VCaP (cell line): ENCODE measurements at regions not wholly inside any gene's neighbourhood (a gene's known extent, or its start where the extent isn't known, plus 50 kb on each side); places are given as distances from the start of the nearest gene placed in this dataset.

Experiments
- H3K27ac ChIP-seq: fragments of 450-650 bp; 2 replicates; pipeline ENCODE4 v1.5.1; 2017
- CTCF ChIP-seq: fragments of 450-650 bp; conservative IDR thresholded peaks from 2 replicates; pipeline ENCODE4 v1.5.1; 2017; ENCODE audit warnings: mild to moderate bottlenecking, moderate library complexity

DNA sequence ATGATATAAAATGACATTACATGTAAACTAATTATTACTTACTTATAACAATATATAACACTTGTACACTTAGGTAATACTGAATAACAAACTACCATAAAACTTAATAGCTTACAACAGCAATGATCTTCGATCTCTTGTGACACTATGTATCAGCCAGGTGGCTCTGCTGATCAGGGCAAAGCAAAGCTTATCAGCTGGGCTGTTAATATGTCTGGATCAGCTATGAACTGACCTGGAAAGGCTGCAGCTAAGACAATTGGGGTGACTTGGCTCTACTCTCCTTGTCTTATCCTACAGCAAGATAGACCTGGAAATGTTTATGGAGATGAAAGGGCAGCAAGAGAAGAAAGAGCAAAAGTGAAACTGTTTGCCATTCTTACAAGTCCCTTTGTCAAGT, 511.3 kb downstream of the TLR4 start:
- 0 out of 2 replicates have a peak, but pooled peaks have one; percentile 13 for TF ChIP-seq CTCF
- H3K27ac ChIP-seq, result no peak overlapping the region

DNA sequence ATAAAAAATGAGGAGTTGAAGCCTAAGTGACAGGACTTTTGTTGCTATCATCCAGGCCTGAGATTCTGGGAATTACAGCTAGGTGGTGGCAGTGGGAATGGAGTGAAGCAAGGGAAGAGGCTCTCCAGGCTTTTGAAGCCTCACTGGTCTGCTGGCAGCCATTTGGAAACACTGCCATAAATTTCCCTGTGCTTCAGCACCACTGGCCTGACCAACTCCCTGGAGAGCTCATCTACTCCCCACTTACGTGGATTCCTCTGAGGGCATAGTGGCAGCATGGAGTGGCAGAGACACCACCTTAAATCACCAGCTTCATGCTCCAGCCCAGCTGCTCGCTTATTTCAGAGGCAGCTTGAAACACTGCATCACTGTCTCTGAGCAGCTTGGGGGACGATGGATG, 518.2 kb downstream of the TLR4 start:
- H3K27ac ChIP-seq, result no peak overlapping the region

DNA sequence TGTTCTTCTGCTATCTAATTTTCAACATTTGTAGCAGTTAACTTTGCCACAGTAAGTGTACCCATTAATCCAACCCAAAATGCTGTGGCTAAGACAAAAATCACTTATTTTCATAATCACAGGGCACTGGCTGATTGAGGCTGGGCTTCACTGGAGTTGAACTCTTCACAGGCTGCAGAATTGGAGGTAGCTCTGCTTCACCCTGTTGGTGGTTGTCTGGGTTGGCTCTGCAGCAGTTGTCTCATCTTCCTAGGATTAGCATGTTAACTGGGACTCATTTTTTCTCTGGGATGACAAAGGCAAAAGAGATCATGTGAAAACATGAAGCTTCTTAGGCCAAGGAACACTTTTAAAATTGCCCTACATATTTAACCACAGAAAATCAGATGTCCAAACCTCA, 518.9 kb downstream of the TLR4 start:
- H3K27ac ChIP-seq, result no peak overlapping the region

More for the DNA sequence above, 518.2 kb downstream of the TLR4 start:
- peak; percentile 49; the same call in 1 of the 2 replicates for TF ChIP-seq CTCF

DNA sequence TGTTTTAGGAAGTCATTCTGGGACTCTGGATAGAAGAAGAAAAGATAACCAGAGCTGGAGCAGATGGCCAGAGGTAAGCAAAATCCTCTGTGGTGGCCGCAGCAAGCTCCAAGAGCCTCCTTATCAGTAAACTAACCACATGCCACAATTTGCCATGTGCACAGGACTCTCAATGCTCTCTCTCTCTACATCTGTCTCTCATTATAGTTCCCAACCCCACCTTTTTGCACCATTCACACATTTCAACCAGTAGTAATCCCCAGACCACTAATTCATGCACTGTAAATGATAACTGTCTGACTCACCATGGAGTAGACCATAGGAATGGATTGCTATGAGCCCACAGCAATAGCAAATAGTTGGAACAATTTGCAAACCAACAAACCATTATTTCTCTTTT, 526.1 kb downstream of the TLR4 start:
- H3K27ac ChIP-seq, result no peak overlapping the region
- no peak for TF ChIP-seq CTCF

More for the DNA sequence above, 518.9 kb downstream of the TLR4 start:
- TF ChIP-seq CTCF, result no peak

DNA sequence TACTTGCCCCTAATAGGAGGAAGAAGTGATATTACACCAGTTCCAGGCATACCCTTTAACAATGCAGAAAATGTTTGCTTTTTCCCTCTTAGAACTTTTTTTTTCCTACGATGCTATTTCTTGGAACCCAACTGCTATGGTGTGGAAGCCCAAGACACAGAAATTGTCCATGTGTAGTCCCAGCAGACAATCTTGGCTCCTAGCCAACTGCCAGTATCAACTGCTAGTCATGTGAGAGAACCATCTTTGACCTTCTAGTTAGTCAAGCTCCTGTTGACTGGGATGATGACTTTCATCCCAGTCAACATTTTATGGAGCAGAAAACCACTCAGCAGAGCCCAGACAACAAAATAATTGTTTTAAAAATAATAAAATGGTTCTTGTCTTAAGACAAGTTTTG, 532.4 kb downstream of the TLR4 start:
- no peak overlapping the region for H3K27ac ChIP-seq
- TF ChIP-seq CTCF, result no peak

GRCh38 chr9:118238139-118238538, 533.9 kb downstream of the TLR4 start:
- no peak overlapping the region for H3K27ac ChIP-seq
- TF ChIP-seq CTCF, result no peak

- TF ChIP-seq CTCF, result no peak
Measured at GRCh38 chr9:118252027-118252426, 547.8 kb downstream of the TLR4 start.

DNA sequence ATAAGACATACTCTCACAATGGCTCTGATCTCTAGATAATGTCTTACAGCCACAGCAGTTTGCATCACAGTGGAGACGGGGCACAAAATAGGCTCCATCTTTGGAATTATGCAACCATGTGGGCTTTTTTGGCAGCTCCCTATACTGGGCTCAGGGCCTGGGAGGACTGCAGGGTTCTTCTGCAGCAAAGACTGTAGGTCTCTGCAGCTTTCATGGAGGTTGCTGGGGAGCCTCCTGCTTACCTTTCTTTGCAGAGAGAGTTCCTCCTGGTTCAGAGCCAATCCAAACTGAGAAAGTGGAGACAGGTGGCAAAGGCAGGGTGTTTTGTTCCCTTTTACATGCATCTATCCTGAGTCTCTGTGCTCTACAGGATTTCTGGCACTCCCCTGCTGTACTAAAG, 558.0 kb downstream of the TLR4 start:
- no peak for TF ChIP-seq CTCF
- no peak overlapping the region for H3K27ac ChIP-seq

More at GRCh38 chr9:118252027-118252426, 547.8 kb downstream of the TLR4 start:
- H3K27ac ChIP-seq, result no peak overlapping the region
